HK-2 (cell line): ENCODE measurements at regions not wholly inside any gene's neighbourhood (a gene's known extent, or its start where the extent isn't known, plus 50 kb on each side); places are given as distances from the start of the nearest gene placed in this dataset.

Source experiments
- DNase-seq: peaks from one replicate; pipeline ENCODE4 v3.0.0-alpha.2; 2018; ENCODE audit not compliant: unreplicated experiment

GRCh38 chr4:111793433-111794091, 351.7 kb upstream of the FAM241A start:
- no peak for DNase-seq

GRCh38 chr4:111797455-111798163, 347.6 kb upstream of the FAM241A start:
- DNase-seq, result no peak

DNA sequence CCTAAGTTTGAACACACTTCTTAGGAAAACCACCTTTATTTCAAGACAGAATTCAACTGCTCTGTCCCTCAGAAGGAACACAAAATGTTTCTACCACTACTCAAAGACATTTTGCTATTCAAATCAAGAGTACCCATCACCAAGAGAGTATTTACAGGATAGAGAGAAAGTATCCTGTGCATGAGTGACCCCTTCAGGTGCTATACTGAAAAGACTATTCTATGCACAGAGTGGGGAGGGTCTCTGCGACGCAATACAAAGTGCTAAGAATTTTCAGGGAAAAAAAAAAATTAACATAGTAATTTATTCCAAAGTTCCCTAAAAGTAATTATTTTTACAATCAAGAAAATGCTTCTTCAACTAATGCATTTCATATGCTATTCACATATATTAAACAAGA, 346.4 kb upstream of the FAM241A start:
- DNase-seq, result no peak

DNA sequence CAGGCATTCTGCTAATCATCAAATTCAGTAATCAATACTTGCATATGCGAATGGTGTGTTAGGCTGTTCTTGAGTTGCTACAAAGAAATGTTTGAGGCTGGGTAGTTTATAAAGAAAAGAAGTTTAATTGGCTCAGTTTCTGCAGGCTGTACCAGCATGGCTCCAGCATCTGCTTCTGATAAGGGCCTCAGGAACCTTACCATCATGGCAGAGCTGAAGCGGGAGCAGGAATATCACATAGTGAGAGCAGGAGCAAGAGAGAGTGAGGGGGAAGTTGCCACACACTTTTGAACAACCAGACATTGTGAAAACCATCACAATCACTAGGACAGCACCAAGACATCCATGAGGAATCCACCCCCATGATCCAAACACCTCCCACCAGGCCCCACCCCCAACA, 344.7 kb upstream of the FAM241A start:
- DNase-seq, result no peak

DNA sequence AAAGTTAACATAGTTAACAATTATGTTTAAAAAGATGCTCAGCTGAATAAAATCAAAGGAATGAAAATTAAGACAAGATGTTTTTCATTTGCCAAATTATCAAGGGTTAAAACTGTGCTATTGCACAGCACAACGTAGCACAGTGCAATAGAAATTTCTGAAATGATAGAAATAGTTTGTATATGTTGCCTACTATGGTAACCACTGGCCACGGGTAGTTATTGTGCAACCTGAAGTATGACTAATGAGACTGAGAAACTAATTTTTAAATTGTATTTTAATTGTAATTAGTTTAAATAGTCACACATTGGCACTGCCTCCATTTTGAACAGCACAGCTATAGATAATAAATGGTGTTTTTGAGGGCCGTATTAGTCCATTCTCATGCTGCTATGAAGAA, 343.1 kb upstream of the FAM241A start:
- DNase-seq, result no peak

GRCh38 chr4:111806331-111806730, 338.9 kb upstream of the FAM241A start:
- DNase-seq, result no peak

- no peak for DNase-seq
Observed at GRCh38 chr4:111807576-111807975, 337.7 kb upstream of the FAM241A start.

DNA sequence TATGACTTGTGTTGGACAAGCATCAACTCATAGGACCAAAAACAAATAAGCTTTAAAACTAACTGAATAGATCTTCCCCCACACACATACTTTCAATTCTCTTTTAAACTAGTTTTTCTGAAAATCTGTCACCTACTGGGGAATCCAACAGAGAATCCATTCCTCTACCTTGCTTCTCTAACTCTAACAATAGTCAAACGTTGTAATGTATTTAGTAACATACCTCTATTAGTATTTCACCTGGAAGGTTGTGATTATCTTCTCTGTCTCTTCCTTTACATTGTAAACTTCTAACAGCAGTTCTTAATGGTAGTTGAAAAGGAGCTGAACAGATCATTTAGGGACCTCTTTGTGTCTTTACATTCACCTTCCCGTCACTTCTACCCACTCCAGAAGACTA, 337.1 kb upstream of the FAM241A start:
- DNase-seq, result no peak

DNA sequence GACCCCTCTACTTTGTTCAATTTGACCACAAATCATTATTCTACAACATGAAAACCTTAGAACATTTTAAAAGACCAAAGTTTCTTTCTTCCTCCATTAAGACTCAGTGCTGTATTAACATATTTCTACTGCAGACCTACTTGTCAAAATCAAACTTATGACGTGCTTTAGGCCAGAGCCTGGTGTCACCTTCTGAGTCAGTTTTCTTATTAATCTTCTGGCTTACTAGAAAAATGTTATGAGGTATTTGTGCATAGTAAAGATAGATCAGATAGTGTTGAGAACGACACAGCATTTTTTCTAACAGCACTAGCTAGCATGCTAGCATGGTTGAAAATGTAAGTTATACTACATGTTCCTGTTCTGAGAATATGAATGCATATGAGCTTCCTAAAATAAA, 333.6 kb upstream of the FAM241A start:
- no peak for DNase-seq

DNA sequence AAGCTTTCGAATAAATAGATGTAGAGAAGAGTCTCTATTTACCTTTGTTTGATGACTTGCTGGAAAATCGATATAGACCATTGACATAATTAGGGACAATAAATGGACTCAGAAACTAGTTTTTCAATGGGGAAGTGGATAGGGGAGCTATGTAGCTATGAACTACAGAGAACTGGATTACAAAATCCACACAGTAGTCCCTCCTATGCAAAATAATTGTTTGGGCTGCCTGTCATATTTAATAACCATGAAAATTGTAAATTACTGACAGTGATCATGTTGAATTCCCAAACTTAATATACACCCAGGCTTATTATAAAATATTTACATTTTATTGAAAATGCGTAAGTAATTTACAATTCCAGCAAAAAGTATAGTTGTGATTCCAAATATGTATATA, 333.1 kb upstream of the FAM241A start:
- DNase-seq, result no peak

DNA sequence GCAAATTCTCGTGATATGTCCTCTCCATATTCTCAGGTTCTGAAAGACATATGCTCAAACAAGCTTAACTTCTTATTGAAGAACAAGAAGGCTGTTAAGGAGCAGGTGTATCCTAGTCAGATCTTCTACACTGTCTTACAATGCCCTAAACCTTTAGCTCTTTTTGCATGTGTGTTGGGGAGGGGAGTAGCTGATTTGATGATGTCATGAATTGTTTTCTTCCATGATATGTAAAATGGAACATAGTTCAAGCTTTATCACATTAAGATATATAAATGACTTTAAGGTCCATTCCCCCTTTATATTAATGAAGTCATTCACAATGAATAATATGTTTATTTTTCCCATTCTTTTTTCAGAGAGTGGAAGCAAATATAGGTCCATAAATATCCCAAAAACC, 332.5 kb upstream of the FAM241A start:
- DNase-seq, result no peak

DNA sequence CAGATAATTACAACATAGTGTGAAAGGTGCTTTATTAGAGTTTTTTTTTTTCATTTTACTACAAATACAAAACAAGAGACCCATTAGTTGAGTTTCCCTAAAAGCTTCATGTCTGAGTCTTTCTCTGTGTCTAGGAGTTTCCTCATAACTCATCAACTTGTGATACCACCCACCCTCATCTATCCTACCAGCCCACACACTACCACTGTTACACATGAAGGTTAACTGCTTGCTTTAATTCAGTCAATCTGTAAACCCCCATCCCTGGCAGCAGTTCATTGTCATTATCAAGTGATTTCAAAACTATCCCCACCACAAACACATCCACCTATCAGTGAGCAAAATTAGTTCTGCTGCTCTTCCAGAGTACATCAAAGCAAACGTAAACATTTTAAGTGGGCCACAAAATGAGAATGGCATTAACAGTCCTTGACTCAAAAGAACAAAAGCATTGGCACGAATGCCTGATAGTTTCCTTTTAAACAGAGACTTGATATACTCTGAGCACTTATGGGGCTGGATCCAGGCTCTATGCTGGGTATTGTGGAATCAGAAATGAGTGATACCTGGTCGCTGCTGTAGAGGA, 331.6 kb upstream of the FAM241A start:
- no peak for DNase-seq

DNA sequence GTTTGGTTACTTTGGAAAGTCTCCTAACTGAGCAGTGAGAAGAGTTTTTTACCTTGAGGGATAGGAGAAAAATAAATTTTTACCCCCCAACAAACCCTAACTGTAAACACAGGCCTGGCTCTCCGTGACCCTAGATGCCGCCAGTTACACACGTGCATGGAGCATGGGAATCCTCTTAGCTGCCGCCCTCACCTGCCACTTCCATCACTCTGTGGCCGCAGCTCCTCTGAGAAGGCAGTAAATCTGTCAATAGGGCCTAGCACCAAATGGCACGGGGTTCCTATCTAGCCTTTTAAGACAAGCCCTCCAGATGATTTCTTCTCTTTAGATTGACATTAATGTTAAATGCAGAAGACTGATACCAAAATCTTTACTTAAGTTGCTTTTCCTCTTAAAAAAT, 330.3 kb upstream of the FAM241A start:
- DNase-seq, result no peak

DNA sequence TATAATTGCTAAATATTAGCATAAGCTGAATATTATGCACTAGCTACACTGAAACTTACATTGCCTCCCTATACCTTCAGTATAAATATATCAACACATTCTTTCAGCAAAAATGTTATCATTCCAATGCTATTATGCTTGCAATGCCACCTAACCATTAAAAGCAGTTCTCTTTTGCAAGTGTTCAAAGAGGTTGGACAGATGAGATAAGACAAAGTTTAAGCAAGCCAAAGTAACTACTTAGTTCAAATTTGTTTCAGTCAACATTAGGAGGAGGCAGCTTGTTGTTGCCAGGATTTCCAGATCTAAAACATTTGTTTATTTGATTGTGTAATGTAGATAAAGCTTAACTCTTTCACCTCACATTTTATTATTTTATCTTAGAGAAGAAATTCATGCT, 323.9 kb upstream of the FAM241A start:
- no peak for DNase-seq

GRCh38 chr4:111836601-111837000, 308.7 kb upstream of the FAM241A start:
- DNase-seq, result no peak

- DNase-seq, result no peak
Observed at GRCh38 chr4:111837761-111838160, 307.5 kb upstream of the FAM241A start.

GRCh38 chr4:111838406-111838930, 306.8 kb upstream of the FAM241A start:
- no peak for DNase-seq

DNA sequence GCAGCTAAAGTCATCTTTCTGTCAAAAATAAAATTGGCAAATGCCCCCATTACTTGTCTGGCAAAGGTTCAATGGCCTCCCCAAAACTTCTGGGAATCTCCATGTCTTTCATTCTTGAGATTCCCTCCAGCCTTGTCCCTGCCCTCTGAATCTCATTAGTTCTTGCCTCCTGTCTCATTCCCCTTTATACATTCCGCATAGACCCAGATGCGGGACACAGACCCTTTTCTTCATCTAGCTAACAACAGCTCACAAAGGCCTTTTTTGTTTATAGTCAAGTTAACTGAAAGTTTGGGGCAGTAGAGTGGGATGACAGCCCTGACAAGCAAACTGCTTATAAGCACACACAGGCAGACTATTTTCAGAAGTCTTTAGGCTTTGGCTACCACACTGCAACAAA, 306.1 kb upstream of the FAM241A start:
- DNase-seq, result no peak

DNA sequence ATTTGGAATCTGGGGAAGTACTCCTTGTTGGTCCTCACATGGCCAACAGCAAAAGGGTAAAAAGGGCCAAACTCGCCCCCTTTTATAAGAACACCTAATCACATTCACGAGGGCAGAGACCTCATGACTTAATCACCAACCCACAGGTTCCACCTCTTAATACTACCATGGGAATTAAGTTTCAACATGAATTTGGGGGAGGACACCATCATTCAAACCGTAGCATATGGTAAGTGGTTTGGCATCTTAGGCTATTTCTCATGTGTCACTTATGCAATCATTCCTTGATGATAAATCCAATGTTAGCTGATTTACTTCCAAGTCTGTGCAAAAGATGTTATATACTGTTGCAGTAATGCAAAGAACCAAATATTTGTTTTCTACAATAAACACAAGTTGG, 302.9 kb upstream of the FAM241A start:
- DNase-seq, result no peak

DNA sequence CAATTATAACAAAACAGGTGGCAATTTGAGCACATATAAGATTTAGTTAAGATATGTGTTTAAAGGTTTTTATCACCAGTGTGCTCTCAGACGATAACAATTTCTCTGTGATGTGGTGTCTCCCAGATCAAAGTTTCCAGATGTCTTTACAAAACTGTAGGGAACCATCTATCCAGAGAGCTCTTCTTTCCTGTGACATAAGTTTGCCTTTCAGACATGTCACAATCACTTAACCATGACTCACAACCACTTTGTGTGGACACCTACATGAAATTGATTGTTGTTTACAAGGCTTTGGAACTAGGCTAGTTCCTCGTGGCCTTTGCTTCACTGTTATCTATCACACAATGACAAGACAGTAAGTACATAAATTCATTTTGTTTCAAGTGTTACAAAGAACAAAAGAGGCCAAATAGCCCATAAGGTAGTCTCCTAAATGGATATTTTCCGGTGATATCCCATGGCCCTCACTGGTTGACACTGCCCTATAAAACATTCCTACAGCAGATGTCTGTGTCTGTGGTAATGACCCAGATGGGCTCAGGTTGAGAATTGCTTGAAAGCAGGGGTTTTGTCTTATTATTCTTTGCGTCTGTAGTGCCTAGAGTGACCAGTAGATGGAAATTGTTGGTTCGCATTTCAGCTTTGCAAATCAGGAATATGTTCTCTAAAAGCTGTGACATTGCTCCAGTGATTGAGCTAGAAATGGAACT, 297.8 kb upstream of the FAM241A start:
- no peak for DNase-seq

DNA sequence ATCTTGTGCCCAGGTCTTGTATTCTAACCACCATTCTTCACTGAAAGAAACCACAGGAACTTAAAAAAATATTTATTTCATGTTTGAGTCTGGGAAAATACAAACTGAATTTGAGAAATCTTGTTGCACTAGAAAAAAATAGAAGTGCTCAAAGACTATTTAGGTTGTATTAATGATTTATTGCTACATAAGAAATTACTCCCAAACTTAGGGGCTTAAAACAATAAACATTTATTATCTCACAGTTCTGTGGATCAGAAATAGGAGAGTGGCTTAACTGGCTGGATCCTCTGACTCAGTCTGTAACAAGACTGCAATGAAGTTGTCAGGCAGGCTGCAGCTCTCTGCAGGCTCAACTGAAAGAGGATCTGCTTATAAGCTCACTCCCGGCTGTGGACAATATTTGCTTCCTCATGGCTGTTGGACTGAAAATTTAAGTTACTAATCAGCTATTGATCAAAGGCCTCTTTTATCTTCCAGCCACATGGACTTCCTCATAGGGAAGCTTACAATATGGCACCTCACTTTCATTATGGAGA, 295.4 kb upstream of the FAM241A start:
- no peak for DNase-seq

DNA sequence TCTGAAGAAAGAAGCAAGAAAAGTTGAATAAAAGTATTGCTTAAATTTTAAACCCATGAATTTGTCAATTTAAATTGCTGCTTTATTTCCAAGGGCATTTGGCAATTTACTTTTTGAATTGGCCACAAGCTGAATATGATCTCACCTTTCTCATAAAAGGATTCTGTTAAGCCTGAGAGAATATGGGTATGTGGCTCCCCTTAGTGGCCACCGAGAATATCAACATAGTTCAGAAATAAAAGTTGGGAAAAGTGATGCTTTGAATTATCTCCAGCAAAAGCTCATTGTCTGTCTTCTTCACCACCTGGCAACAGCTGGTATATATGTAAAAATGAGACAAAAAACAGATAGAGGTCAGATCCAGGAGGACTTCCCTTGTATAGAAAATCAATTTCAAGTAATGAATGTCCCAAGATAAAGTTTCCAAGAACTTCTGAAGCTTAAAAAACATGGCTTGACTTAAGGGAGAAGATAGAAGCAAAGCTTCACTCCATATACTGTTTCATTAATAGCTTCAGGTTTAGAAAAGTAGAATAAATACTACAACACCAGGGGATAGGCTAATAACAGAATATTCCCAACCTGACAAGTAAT, 290.7 kb upstream of the FAM241A start:
- DNase-seq, result no peak
